Body of pancreas (tissue), 4 donors: ENCODE measurements at regions not wholly inside any gene's neighbourhood (a gene's known extent, or its start where the extent isn't known, plus 50 kb on each side); places are given as distances from the start of the nearest gene placed in this dataset.

ENCODE experiments used
- CTCF ChIP-seq, 7 experiments: fragments of 450-650 bp in 4 of 7; fragments of 200-600 bp in 3 of 7; sonication (generic) in 3 of 7; IDR thresholded peaks; one replicate each; pipeline ENCODE4 v1.5.1; 2016 to 2019; ENCODE audit warnings: antibody characterized with exemption in 7 of 7
- POLR2A ChIP-seq, 3 donors: fragments of 450-650 bp; IDR thresholded peaks; one replicate each; pipeline ENCODE4 v1.6.1; 2016; ENCODE audit warnings: antibody characterized with exemption in 3 of 3, mild to moderate bottlenecking in 2 of 3

GRCh38 chr3:34216711-34217335, 418.4 kb downstream of the PDCD6IP start:
- TF ChIP-seq CTCF (IDR thresholded peaks at IDR 0.05): no peak
- no peak for TF ChIP-seq POLR2A (IDR thresholded peaks at IDR 0.05)
